A549 (cell line): ENCODE measurements at regions not wholly inside any gene's neighbourhood (a gene's known extent, or its start where the extent isn't known, plus 50 kb on each side); places are given as distances from the start of the nearest gene placed in this dataset.

Source experiments
- ATAC-seq, 2 experiments: fragments of 200-7000 bp in 1 of 2; fragments of >200 bp in 1 of 2; cut with Nextera tagmentation in 1 of 2; cut with Tn5 transposase in 1 of 2; 3 replicates each; pipeline versions ENCODE4 v1.8.0 to v1.9.1; 2018 to 2020; ENCODE audit warnings: mild to moderate bottlenecking in 1 of 2, moderate library complexity in 1 of 2
- CTCF ChIA-PET: fragments of 300-600 bp; sonication (Branson Sonifier 250); formaldehyde crosslinking; extraction: SDS; loops from one replicate; lab custom pipeline; 2021; ENCODE audit warnings: antibody characterized with exemption, inconsistent platforms; lab: Yijun Ruan, JAX
- POLR2A ChIA-PET: fragments of 350-600 bp; formaldehyde crosslinking; extraction: SDS; loops from one replicate; lab custom pipeline; 2021; ENCODE audit warnings: antibody characterized with exemption, inconsistent platforms; lab: Yijun Ruan, JAX
- DNase-seq, 2 experiments: peaks; one replicate each; pipeline versions ENCODE4 v3.0.0 to v3.0.0-alpha.2; 2011 to 2016; ENCODE audit warnings: low read depth in 1 of 2, low spot score in 1 of 2
- FAIRE-seq: peaks from 2 replicates; lab custom pipeline; 2011; peaks lifted over from hg19 to GRCh38; lab: Jason Lieb, UNC
- H3K27ac ChIP-seq, 2 experiments: fragments of >200 bp; sonication (Bioruptor Twin); formaldehyde crosslinking; 3 replicates each; pipeline ENCODE4 v1.5.1; 2016 to 2017
- H3K4me1 ChIP-seq: fragments of >200 bp; sonication (Bioruptor Twin); formaldehyde crosslinking; 3 replicates; pipeline ENCODE4 v1.6.1; 2016
- H3K4me2 ChIP-seq: fragments of >200 bp; sonication (Bioruptor Twin); formaldehyde crosslinking; 3 replicates; pipeline ENCODE4 v1.6.1; 2016
- H3K4me3 ChIP-seq: fragments of >200 bp; sonication (Bioruptor Twin); formaldehyde crosslinking; 3 replicates; pipeline ENCODE4 v1.5.1; 2016
- H3K9me3 ChIP-seq: fragments of >200 bp; sonication (Bioruptor Twin); formaldehyde crosslinking; 3 replicates; pipeline ENCODE4 v1.6.1; 2016
- ATOH8 ChIP-seq: fragments of 250-450 bp; sonication (Bioruptor Pico); IDR thresholded peaks from 2 replicates; pipeline ENCODE4 v1.5.0; 2020; ENCODE audit warnings: low read depth, mild to moderate bottlenecking, moderate library complexity
- BCL3 ChIP-seq: fragments of >200 bp; sonication (Bioruptor Twin); formaldehyde crosslinking; IDR thresholded peaks from 3 replicates; pipeline ENCODE4 v1.6.1; 2016
- CBX8 ChIP-seq: fragments of 200-600 bp; sonication (generic); IDR thresholded peaks from 2 replicates; pipeline ENCODE4 v1.6.1; 2016
- CHD4 ChIP-seq: fragments of 200-600 bp; sonication (generic); IDR thresholded peaks from 2 replicates; pipeline ENCODE4 v1.6.1; 2016; ENCODE audit warnings: antibody characterized with exemption, mild to moderate bottlenecking, borderline replicate concordance
- E2F6 ChIP-seq: IDR thresholded peaks from 2 replicates; pipeline ENCODE4 v1.6.1; 2012; ENCODE audit warnings: low read depth, borderline replicate concordance
- EHF ChIP-seq: fragments of 250-450 bp; sonication (Bioruptor Pico); IDR thresholded peaks from 2 replicates; pipeline ENCODE4 v1.5.0; 2020; ENCODE audit warnings: mild to moderate bottlenecking
- ESRRA ChIP-seq: fragments of 150-350 bp; IDR thresholded peaks from 2 replicates; pipeline ENCODE4 v1.6.1; 2014; ENCODE audit warnings: mild to moderate bottlenecking, low read length, borderline replicate concordance
- FOSB ChIP-seq: fragments of 250-450 bp; sonication (Bioruptor Pico); IDR thresholded peaks from 2 replicates; pipeline ENCODE4 v1.5.0; 2020; ENCODE audit warnings: mild to moderate bottlenecking, moderate library complexity
- HEYL ChIP-seq: fragments of 250-450 bp; sonication (Bioruptor Pico); IDR thresholded peaks from 2 replicates; pipeline ENCODE4 v1.8.0; 2021; ENCODE audit warnings: mild to moderate bottlenecking, moderate library complexity
- HOXA7 ChIP-seq: fragments of 250-450 bp; sonication (Bioruptor Pico); IDR thresholded peaks from 2 replicates; pipeline ENCODE4 v1.5.0; 2020; ENCODE audit warnings: mild to moderate bottlenecking, moderate library complexity
- HOXB5 ChIP-seq: fragments of 250-450 bp; sonication (Bioruptor Pico); IDR thresholded peaks from 2 replicates; pipeline ENCODE4 v1.5.0; 2020; ENCODE audit warnings: mild to moderate bottlenecking, moderate library complexity
- JUNB ChIP-seq: fragments of >200 bp; sonication (Bioruptor Twin); formaldehyde crosslinking; IDR thresholded peaks from 2 replicates; pipeline ENCODE4 v1.6.1; 2016
- NPAS2 ChIP-seq: fragments of 250-450 bp; sonication (Bioruptor Pico); IDR thresholded peaks from 2 replicates; pipeline ENCODE4 v1.8.0; 2022; ENCODE audit warnings: mild to moderate bottlenecking, moderate library complexity, borderline replicate concordance
- PHF8 ChIP-seq: fragments of 200-600 bp; sonication (generic); IDR thresholded peaks from 2 replicates; pipeline ENCODE4 v1.6.1; 2016; ENCODE audit warnings: low read depth, mild to moderate bottlenecking, antibody characterized with exemption, moderate library complexity, borderline replicate concordance
- POLR2A ChIP-seq: IDR thresholded peaks from 2 replicates; pipeline ENCODE4 v1.6.1; 2012; ENCODE audit warnings: mild to moderate bottlenecking, low read length
- POLR2AphosphoS2 ChIP-seq: conservative IDR thresholded peaks from 2 replicates; pipeline ENCODE4 v1.6.1; 2012; ENCODE audit warnings: low read length, improper control_type of control experiment, inconsistent platforms
- RAD21 ChIP-seq, 2 experiments: fragments of >200 bp in 1 of 2; sonication (Bioruptor Twin) in 1 of 2; formaldehyde crosslinking in 1 of 2; IDR thresholded peaks in 1 of 2; conservative IDR thresholded peaks in 1 of 2; 2 replicates in 1 of 2; 3 replicates in 1 of 2; pipeline ENCODE4 v1.6.1; 2012 to 2018; ENCODE audit warnings: inconsistent platforms in 1 of 2
- REST ChIP-seq: fragments of 200-600 bp; sonication (generic); IDR thresholded peaks from 2 replicates; pipeline ENCODE4 v1.6.1; 2016; ENCODE audit warnings: antibody characterized with exemption, mild to moderate bottlenecking, moderate library complexity
- RFX5 ChIP-seq: fragments of 450-650 bp; IDR thresholded peaks from 2 replicates; pipeline ENCODE4 v1.7.1; 2014; ENCODE audit warnings: antibody characterized with exemption, mild to moderate bottlenecking, moderate library complexity
- SMC3 ChIP-seq: fragments of >200 bp; sonication (Bioruptor Twin); formaldehyde crosslinking; IDR thresholded peaks from 3 replicates; pipeline ENCODE4 v1.6.1; 2018; ENCODE audit warnings: inconsistent platforms
- TP53 ChIP-seq: fragments of 250-450 bp; sonication (Bioruptor Pico); IDR thresholded peaks from 2 replicates; pipeline ENCODE4 v1.5.0; 2021; ENCODE audit warnings: mild to moderate bottlenecking, moderate library complexity
- ZC3H11A ChIP-seq: fragments of 450-650 bp; IDR thresholded peaks from 2 replicates; pipeline ENCODE4 v1.6.1; 2014; ENCODE audit warnings: antibody characterized with exemption, mild to moderate bottlenecking
- WGBS: methylation state at CpG from one replicate; pipeline ENCODE4 v1.1.6; 2017; ENCODE audit errors: missing lambda C conversion rate; 5-methylcytosine and 5-hydroxymethylcytosine counted together

DNA sequence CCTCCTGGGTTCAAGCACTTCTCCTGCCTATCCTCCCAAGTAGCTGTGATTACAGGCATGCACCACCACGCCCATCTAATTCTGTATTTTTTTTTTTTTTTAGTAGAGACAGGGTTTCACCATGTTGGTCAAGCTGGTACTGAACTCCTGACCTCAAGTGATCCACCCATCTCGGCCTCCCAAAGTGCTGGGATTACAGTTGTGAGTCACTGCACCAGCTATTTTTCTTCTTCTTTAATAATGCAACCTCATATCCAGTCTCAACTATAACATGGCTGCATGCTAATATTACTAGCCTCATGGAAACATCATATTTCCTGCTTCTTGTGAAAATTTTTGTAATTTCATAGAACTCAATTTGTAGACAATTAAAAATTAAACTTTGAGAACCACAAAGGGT lies 706.5 kb downstream of the KCTD8 start:
- TF ChIP-seq JUNB (no peak), ESRRA (no peak), HOXA7 (CRISPR knock-in tag) (no peak), CHD4 (no peak), SMC3 (no peak), RAD21 (conservative IDR thresholded peaks at IDR 0.05 in 1 of 2, IDR thresholded peaks at IDR 0.05 in 1 of 2) (no peak), ZC3H11A (no peak), BCL3 (no peak), REST (no peak), POLR2A (no peak), E2F6 (no peak), TP53 (CRISPR knock-in tag) (no peak), HEYL (CRISPR knock-in tag) (no peak), RFX5 (no peak), FOSB (CRISPR knock-in tag) (no peak), PHF8 (no peak), CBX8 (no peak), EHF (CRISPR knock-in tag) (no peak)
- no peak overlapping the region for H3K27ac ChIP-seq
- ATAC-seq (no peak), DNase-seq (no peak), FAIRE-seq (no peak)
- H3K9me3 ChIP-seq = no peaks in the 10 kb centered on the region
- ChIA-PET CTCF (no interaction called here), POLR2A (no interaction called here)
- H3K4me1 ChIP-seq = no peaks in the 10 kb centered on the region
- WGBS = 0% methylated on average over 2 of the region's 2 CpGs
- no peak overlapping the region for H3K4me2 ChIP-seq
- no peak overlapping the region for H3K4me3 ChIP-seq

GRCh38 chr4:43754566-43754965 lies 694.0 kb downstream of the KCTD8 start:
- H3K4me1 ChIP-seq = no peaks in the 10 kb centered on the region
- no peak overlapping the region for H3K27ac ChIP-seq
- CTCF ChIA-PET = no interaction called here
- POLR2A ChIA-PET = no interaction called here
- FAIRE-seq (no peak), DNase-seq (no peak), ATAC-seq (no peak)
- TF ChIP-seq REST (no peak), ATOH8 (CRISPR knock-in tag) (no peak), CBX8 (no peak), TP53 (CRISPR knock-in tag) (no peak), RFX5 (no peak), PHF8 (no peak), JUNB (no peak), BCL3 (no peak), ESRRA (no peak), NPAS2 (CRISPR knock-in tag) (no peak), HEYL (CRISPR knock-in tag) (no peak), HOXB5 (CRISPR knock-in tag) (no peak), CHD4 (no peak), POLR2AphosphoS2 (no peak)
- no peak overlapping the region for H3K4me2 ChIP-seq
- no peaks in the 10 kb centered on the region for H3K9me3 ChIP-seq
- no peak overlapping the region for H3K4me3 ChIP-seq
- 6% methylated on average over 3 of the region's 3 CpGs for WGBS
